Endothelial cell of umbilical vein (primary cell): ENCODE measurements at regions not wholly inside any gene's neighbourhood (a gene's known extent, or its start where the extent isn't known, plus 50 kb on each side); places are given as distances from the start of the nearest gene placed in this dataset.

Source experiments
- BruUV-seq: library from RNA; stranded (reverse); fragments of 400-500 nt; replicated peaks from 2 replicates; lab custom pipeline; 2021; lab: Mats Ljungman, UMichigan
- CTCF ChIA-PET: fragments of 300-600, 350-600 bp; sonication (Branson Sonifier 250); formaldehyde crosslinking; loops from one replicate; lab custom pipeline; 2021; ENCODE audit warnings: antibody characterized with exemption, inconsistent platforms; lab: Charles Lee
- POLR2A ChIA-PET: fragments of 300-600, 350-600 bp; sonication (Branson Sonifier 250); formaldehyde crosslinking; loops from one replicate; lab custom pipeline; 2021; ENCODE audit warnings: antibody characterized with exemption, inconsistent platforms; lab: Charles Lee
- DNase-seq: peaks from one replicate; pipeline ENCODE4 v3.0.0-alpha.2; 2011; ENCODE audit warnings: low read depth, low spot score
- FAIRE-seq: peaks from 2 replicates; lab custom pipeline; 2011; peaks lifted over from hg19 to GRCh38; lab: Jason Lieb, UNC
- H2AFZ ChIP-seq: 2 replicates; pipeline ENCODE4 v1.6.0; 2012; ENCODE audit warnings: low read depth, low read length, control low read depth, inconsistent platforms
- H3K27ac ChIP-seq: 2 replicates; pipeline ENCODE4 v1.5.1; 2011; ENCODE audit warnings: low read depth, mild to moderate bottlenecking, control low read depth, low read length, moderate library complexity; ENCODE audit not compliant: insufficient read depth
- H3K27me3 ChIP-seq, 2 experiments: 2 replicates each; pipeline versions ENCODE4 v1.6.0 to v1.6.1; 2011; ENCODE audit warnings: low read length in 2 of 2, mixed read lengths in 1 of 2; ENCODE audit not compliant: control insufficient read depth in 2 of 2, insufficient read depth in 2 of 2
- H3K36me3 ChIP-seq, 2 experiments: 2 replicates in 1 of 2; 3 replicates in 1 of 2; pipeline ENCODE4 v1.5.1; 2011; ENCODE audit warnings: low read length in 2 of 2, mild to moderate bottlenecking in 1 of 2, moderate library complexity in 1 of 2; ENCODE audit not compliant: control insufficient read depth in 2 of 2, insufficient read depth in 2 of 2; ENCODE audit errors: extremely low read depth in 1 of 2
- H3K4me1 ChIP-seq: 3 replicates; pipeline ENCODE4 v1.5.1; 2011; ENCODE audit warnings: mild to moderate bottlenecking, low read length; ENCODE audit not compliant: control insufficient read depth, insufficient read depth; ENCODE audit errors: extremely low read depth
- H3K4me2 ChIP-seq: 2 replicates; pipeline ENCODE4 v1.6.1; 2011; ENCODE audit warnings: low read length, control low read depth, mixed read lengths; ENCODE audit not compliant: insufficient read depth
- H3K4me3 ChIP-seq, 3 experiments: fragments of 200-600 bp in 1 of 3; sonication (generic), shearing (Covaris generic) in 1 of 3; replicated peaks in 1 of 3; 2 replicates each; pipeline ENCODE4 v1.5.1; 2011 to 2016; ENCODE audit warnings: control low read depth in 3 of 3, low read length in 3 of 3, mild to moderate bottlenecking in 2 of 3, inconsistent platforms in 1 of 3, low read depth in 1 of 3, moderate library complexity in 1 of 3; ENCODE audit not compliant: insufficient read depth in 1 of 3
- H3K79me2 ChIP-seq: 2 replicates; pipeline ENCODE4 v1.6.0; 2012; ENCODE audit warnings: low read length, inconsistent platforms; ENCODE audit not compliant: control insufficient read depth, insufficient read depth
- H3K9ac ChIP-seq: replicated peaks from 2 replicates; pipeline ENCODE3; 2011; ENCODE audit warnings: low read length, control low read depth; ENCODE audit not compliant: insufficient read depth; ENCODE audit errors: extremely low read depth
- H3K9me1 ChIP-seq: replicated peaks from 3 replicates; pipeline ENCODE4 v1.6.0; 2011; ENCODE audit warnings: mild to moderate bottlenecking, low read length; ENCODE audit not compliant: control insufficient read depth, insufficient read depth; ENCODE audit errors: extremely low read depth
- H3K9me3 ChIP-seq: replicated peaks from 2 replicates; pipeline ENCODE4 v1.5.1; 2012; ENCODE audit warnings: low read length, inconsistent platforms; ENCODE audit not compliant: control insufficient read depth, insufficient read depth
- H4K20me1 ChIP-seq: replicated peaks from 2 replicates; pipeline ENCODE3; 2011; ENCODE audit warnings: mild to moderate bottlenecking, low read length; ENCODE audit not compliant: control insufficient read depth, insufficient read depth; ENCODE audit errors: extremely low read depth
- EZH2 ChIP-seq: IDR thresholded peaks from 2 replicates; pipeline ENCODE4 v1.6.1; 2012; ENCODE audit warnings: borderline replicate concordance, low read depth, mild to moderate bottlenecking, moderate library complexity, low read length, inconsistent platforms; ENCODE audit not compliant: severe bottlenecking
- FOS ChIP-seq: IDR thresholded peaks from 2 replicates; pipeline ENCODE4 v1.6.1; 2011; ENCODE audit warnings: mild to moderate bottlenecking, low read length, moderate library complexity, borderline replicate concordance; ENCODE audit not compliant: insufficient read depth
- GATA2 ChIP-seq: IDR thresholded peaks from 2 replicates; pipeline ENCODE4 v1.7.0; 2011; ENCODE audit warnings: low read depth, mild to moderate bottlenecking, moderate library complexity, mixed read lengths, low read length; ENCODE audit not compliant: insufficient read length, insufficient read depth
- JUN ChIP-seq: IDR thresholded peaks from 2 replicates; pipeline ENCODE4 v1.6.1; 2011; ENCODE audit warnings: borderline replicate concordance, low read depth; ENCODE audit not compliant: insufficient read length, insufficient read depth
- MAX ChIP-seq: IDR thresholded peaks from 2 replicates; pipeline ENCODE4 v1.6.1; 2011; ENCODE audit not compliant: insufficient read depth, insufficient read length
- MYC ChIP-seq: IDR thresholded peaks from one replicate; pipeline ENCODE4 v1.6.1; 2011; ENCODE audit warnings: mild to moderate bottlenecking, low read depth, low read length
- POLR2A ChIP-seq: IDR thresholded peaks from 2 replicates; pipeline ENCODE4 v1.6.1; 2012; ENCODE audit warnings: low read depth, mild to moderate bottlenecking, control low read depth, low read length
- POLR2AphosphoS5 ChIP-seq: IDR thresholded peaks from 2 replicates; pipeline ENCODE4 v1.6.1; 2012; ENCODE audit warnings: low read depth, mild to moderate bottlenecking, control low read depth, low read length, moderate library complexity; ENCODE audit not compliant: insufficient read depth
- dilution Hi-C: fragments of 300-500 bp; cut with MboI; formaldehyde crosslinking; loops from one replicate; pipeline ENCODE4 v1.15.0; 2019; ENCODE audit warnings: low sequenced_read_pairs; ENCODE audit not compliant: extremely low pct_ligation_motif_present
- intact Hi-C: fragments of 100-400 bp; cut with micrococcal nuclease; formaldehyde crosslinking; loops from one replicate; pipeline ENCODE4 v1.10.0; 2022
- TF ChIP-seq, protein P1 (sequence below), 2 donors: IDR thresholded peaks; 1 replicate in 1 of 2; 2 replicates in 1 of 2; pipeline ENCODE4 v1.5.1; 2011; ENCODE audit warnings: low read length in 2 of 2, mild to moderate bottlenecking in 2 of 2, moderate library complexity in 2 of 2, control low read depth in 1 of 2, inconsistent platforms in 1 of 2, low read depth in 1 of 2; ENCODE audit not compliant: insufficient read depth in 1 of 2; ENCODE audit errors: extremely low read depth in 1 of 2

DNA sequence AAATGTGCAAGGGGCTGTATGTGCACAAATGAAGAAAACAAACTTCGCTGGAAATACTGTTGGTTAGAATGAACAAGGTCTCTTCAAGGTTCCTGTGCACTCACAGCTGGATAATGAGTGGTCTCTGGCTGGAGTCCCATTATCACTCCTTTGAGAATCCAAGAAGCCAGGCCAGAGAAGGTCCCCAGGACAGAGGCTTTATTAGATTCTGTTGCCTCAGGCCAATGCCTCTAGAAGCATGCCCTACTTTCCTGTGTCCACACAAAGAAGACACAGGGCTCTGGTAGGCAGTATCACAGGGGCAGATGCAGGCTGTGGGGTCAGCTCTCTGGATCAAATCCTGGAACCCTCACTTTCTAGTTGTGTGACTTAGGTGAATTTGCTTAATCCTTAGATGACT lies 384.7 kb downstream of the GRIN2B start:
- DNase-seq (no peak), FAIRE-seq (no peak)
- no peaks in the 10 kb centered on the region for H3K9me3 ChIP-seq
- H3K4me1 ChIP-seq: no peaks in the 10 kb centered on the region
- CTCF ChIA-PET: no interaction called here
- dilution Hi-C loops: no loop called here
- H3K9me1 ChIP-seq: no peaks in the 10 kb centered on the region
- H3K27ac ChIP-seq: no peak overlapping the region
- no peak overlapping the region for H3K4me2 ChIP-seq
- no peak overlapping the region for H3K4me3 ChIP-seq
- H3K36me3 ChIP-seq: no peaks in the 10 kb centered on the region
- no peak for TF ChIP-seq EZH2
- no peak for TF ChIP-seq POLR2A
- TF ChIP-seq, protein P1, sequence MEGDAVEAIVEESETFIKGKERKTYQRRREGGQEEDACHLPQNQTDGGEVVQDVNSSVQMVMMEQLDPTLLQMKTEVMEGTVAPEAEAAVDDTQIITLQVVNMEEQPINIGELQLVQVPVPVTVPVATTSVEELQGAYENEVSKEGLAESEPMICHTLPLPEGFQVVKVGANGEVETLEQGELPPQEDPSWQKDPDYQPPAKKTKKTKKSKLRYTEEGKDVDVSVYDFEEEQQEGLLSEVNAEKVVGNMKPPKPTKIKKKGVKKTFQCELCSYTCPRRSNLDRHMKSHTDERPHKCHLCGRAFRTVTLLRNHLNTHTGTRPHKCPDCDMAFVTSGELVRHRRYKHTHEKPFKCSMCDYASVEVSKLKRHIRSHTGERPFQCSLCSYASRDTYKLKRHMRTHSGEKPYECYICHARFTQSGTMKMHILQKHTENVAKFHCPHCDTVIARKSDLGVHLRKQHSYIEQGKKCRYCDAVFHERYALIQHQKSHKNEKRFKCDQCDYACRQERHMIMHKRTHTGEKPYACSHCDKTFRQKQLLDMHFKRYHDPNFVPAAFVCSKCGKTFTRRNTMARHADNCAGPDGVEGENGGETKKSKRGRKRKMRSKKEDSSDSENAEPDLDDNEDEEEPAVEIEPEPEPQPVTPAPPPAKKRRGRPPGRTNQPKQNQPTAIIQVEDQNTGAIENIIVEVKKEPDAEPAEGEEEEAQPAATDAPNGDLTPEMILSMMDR (IDR thresholded peaks at IDR 0.05; ENCODE audit: extremely low read depth in 1 of 2, insufficient read depth in 1 of 2, low read depth in 1 of 2, low read length in 2 of 2): no peak
- TF ChIP-seq MYC: no peak
- no peak for TF ChIP-seq MAX
- TF ChIP-seq GATA2: no peak
- TF ChIP-seq FOS: no peak
- no peak for TF ChIP-seq JUN
- TF ChIP-seq POLR2AphosphoS5: no peak
- no TSS peak for BruUV-seq
- H3K79me2 ChIP-seq: no peaks in the 10 kb centered on the region
- H3K27me3 ChIP-seq: no peaks in the 10 kb centered on the region
- no peak overlapping the region for H2AFZ ChIP-seq
- no peaks in the 10 kb centered on the region for H4K20me1 ChIP-seq
- POLR2A ChIA-PET: no interaction called here
- intact Hi-C loops: no loop called here
- H3K9ac ChIP-seq: no peak overlapping the region
